ENCODE measurements at regions not wholly inside any gene's neighbourhood (a gene's known extent, or its start where the extent isn't known, plus 50 kb on each side); places are given as distances from the start of the nearest gene placed in this dataset.

DNA sequence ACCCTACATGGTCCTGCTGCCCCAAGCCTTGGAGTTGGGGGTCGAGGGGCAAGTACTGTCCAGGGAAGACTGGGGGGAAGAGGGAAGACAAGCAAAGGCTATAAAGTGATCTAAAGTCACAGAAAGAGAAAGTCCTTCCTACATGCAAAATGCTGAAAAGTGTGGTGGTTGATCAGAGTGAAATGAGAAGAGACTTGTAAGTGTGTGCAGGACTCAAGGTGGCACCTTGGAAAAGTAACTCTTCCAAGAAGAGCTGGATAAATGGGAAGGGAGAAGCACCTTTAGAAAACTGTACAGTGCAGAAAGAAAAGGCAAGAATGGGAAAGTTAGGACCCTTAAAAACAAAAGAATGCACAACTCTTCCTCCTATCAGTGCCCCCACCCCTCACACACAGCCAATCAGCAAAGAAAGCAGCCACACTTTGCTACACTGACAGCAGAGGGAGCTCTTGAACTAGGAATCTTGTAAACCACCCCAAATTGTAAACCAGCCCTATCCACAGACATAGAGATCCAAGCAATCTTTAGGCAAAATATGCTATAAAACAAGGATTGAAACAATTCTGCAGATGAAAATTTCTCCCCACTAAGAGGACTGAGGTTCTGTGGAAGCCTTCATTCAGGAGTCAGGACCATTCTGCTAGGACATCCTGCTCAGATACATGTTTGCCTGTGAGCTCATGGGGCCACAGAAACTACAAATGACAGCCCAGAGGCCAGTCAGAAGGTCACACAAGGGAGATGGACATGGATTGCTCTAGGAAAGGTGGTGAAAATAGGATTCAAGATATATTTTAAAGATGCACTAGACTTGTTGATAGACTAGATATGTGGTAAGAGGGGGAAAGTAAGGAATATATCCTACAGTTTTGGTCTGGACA is 146.4 kb downstream of the FTCDNL1 start:
- Mint-ChIP-seq H3K4me1 (no peaks in the 10 kb centered on the region), H3K27ac (no peak overlapping the region), H3K9me3 (ENCODE audit: insufficient read depth) (peaks cover 3% of the 10 kb centered on the region), H3K27me3 (peaks cover 4% of the 10 kb centered on the region), H3K4me3 (no peak overlapping the region)
- Histone ChIP-seq H3K27me3 (replicated peaks in 1 of 4; ENCODE audit: control extremely low read depth in 1 of 4, control insufficient read depth in 3 of 4, insufficient read depth in 4 of 4, low read length in 3 of 4) (no peaks in the 10 kb centered on the region), H3K4me3 (ENCODE audit: control extremely low read depth in 1 of 5, extremely low read depth in 1 of 5, insufficient read depth in 1 of 5, low read depth in 2 of 5, low read length in 4 of 5) (no peak overlapping the region), H2AFZ (ENCODE audit: insufficient read depth, low read depth, low read length, poor library complexity, severe bottlenecking) (no peak overlapping the region), H3K9me3 (ENCODE audit: control extremely low read depth in 1 of 3, control insufficient read depth in 2 of 3, insufficient read depth in 1 of 3, low read length in 2 of 3) (no peaks in the 10 kb centered on the region), H3K9ac (ENCODE audit: low read length) (no peak overlapping the region), H3K4me1 (ENCODE audit: control insufficient read depth in 2 of 2, insufficient read depth in 2 of 2, low read length in 2 of 2) (no peaks in the 10 kb centered on the region), H3K27ac (ENCODE audit: low read length in 2 of 2) (no peak overlapping the region), H4K20me1 (ENCODE audit: control insufficient read depth, insufficient read depth, low read length, poor library complexity, severe bottlenecking) (no peaks in the 10 kb centered on the region), H3K4me2 (replicated peaks; ENCODE audit: low read depth, low read length, poor library complexity, severe bottlenecking) (no peak overlapping the region), H3K79me2 (ENCODE audit: control insufficient read depth, insufficient read depth, low read length) (no peaks in the 10 kb centered on the region), H3K36me3 (replicated peaks in 1 of 2; ENCODE audit: control extremely low read depth in 1 of 2, control insufficient read depth in 1 of 2, extremely low read depth in 1 of 2, insufficient read depth in 2 of 2, low read length in 1 of 2) (no peaks in the 10 kb centered on the region)
- TF ChIP-seq EZH2 (IDR thresholded peaks at IDR 0.05; ENCODE audit: borderline replicate concordance, insufficient read depth, low read depth, low read length, poor library complexity, severe bottlenecking), result no peak
- TF ChIP-seq, protein P1, sequence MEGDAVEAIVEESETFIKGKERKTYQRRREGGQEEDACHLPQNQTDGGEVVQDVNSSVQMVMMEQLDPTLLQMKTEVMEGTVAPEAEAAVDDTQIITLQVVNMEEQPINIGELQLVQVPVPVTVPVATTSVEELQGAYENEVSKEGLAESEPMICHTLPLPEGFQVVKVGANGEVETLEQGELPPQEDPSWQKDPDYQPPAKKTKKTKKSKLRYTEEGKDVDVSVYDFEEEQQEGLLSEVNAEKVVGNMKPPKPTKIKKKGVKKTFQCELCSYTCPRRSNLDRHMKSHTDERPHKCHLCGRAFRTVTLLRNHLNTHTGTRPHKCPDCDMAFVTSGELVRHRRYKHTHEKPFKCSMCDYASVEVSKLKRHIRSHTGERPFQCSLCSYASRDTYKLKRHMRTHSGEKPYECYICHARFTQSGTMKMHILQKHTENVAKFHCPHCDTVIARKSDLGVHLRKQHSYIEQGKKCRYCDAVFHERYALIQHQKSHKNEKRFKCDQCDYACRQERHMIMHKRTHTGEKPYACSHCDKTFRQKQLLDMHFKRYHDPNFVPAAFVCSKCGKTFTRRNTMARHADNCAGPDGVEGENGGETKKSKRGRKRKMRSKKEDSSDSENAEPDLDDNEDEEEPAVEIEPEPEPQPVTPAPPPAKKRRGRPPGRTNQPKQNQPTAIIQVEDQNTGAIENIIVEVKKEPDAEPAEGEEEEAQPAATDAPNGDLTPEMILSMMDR (IDR thresholded peaks at IDR 0.05), result peak; percentile 49
- intact Hi-C loops (cut with micrococcal nuclease), result loop anchor here (2.0 to 5.0 kb wide), 2 partner anchors 236 to 778 kb away; no protein-coding TSS in a partner anchor
- POLR2A ChIA-PET, result no interaction called here
- WGBS (ENCODE audit: insufficient coverage), result no CpG with 5 or more reads among the region's 1 CpG
- DNase-seq (peak; percentile 37), ATAC-seq (ENCODE audit: low read depth) (no peak)
- CTCF ChIA-PET, result interaction anchor here (0.6 to 1.5 kb wide), 8 partner anchors 8 to 1390 kb away, joined by 3 to 8 read pairs (median 3); no protein-coding TSS in a partner anchor

DNA sequence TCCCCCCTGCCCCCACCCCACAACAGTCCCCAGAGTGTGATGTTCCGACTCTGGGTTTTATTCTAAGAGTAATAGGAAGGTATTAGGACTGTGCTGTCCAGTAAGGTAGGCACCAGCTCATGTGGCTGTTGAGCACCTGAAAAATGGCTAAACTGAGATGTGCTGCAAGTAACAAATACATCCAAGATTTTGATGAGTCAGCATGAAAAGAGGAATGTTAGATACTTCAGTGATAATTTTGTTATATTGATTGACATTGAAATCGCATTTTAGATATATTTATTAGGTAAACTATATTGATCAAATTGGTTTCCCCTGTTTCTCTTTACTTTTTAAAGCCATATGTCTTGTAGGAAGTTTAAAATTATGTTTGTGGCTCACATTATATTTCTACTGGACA is 147.8 kb downstream of the FTCDNL1 start:
- POLR2A ChIA-PET, result no interaction called here
- no peaks in the 10 kb centered on the region for H3K27me3 ChIP-seq (replicated peaks in 1 of 4; ENCODE audit: control extremely low read depth in 1 of 4, control insufficient read depth in 3 of 4, insufficient read depth in 4 of 4, low read length in 3 of 4)
- H3K36me3 ChIP-seq (replicated peaks in 1 of 2; ENCODE audit: control extremely low read depth in 1 of 2, control insufficient read depth in 1 of 2, extremely low read depth in 1 of 2, insufficient read depth in 2 of 2, low read length in 1 of 2), result no peaks in the 10 kb centered on the region
- no peak overlapping the region for H3K27ac Mint-ChIP-seq
- H3K4me3 Mint-ChIP-seq, result no peak overlapping the region
- no peaks in the 10 kb centered on the region for H3K27me3 Mint-ChIP-seq
- H3K4me1 Mint-ChIP-seq, result no peaks in the 10 kb centered on the region
- no peaks in the 10 kb centered on the region for H3K79me2 ChIP-seq (ENCODE audit: control insufficient read depth, insufficient read depth, low read length)
- H3K9me3 Mint-ChIP-seq (ENCODE audit: insufficient read depth), result peaks cover 3% of the 10 kb centered on the region
- H3K9ac ChIP-seq (ENCODE audit: low read length), result no peak overlapping the region
- no peak overlapping the region for H2AFZ ChIP-seq (ENCODE audit: insufficient read depth, low read depth, low read length, poor library complexity, severe bottlenecking)
- no peak overlapping the region for H3K4me2 ChIP-seq (replicated peaks; ENCODE audit: low read depth, low read length, poor library complexity, severe bottlenecking)
- H3K9me3 ChIP-seq (ENCODE audit: control extremely low read depth in 1 of 3, control insufficient read depth in 2 of 3, insufficient read depth in 1 of 3, low read length in 2 of 3), result no peaks in the 10 kb centered on the region
- no peaks in the 10 kb centered on the region for H3K4me1 ChIP-seq (ENCODE audit: control insufficient read depth in 2 of 2, insufficient read depth in 2 of 2, low read length in 2 of 2)
- intact Hi-C loops (cut with micrococcal nuclease), result no loop called here
- ATAC-seq (ENCODE audit: low read depth), result no peak
- TF ChIP-seq, protein P1 (IDR thresholded peaks at IDR 0.05), result no peak
- no peak for TF ChIP-seq EZH2 (IDR thresholded peaks at IDR 0.05; ENCODE audit: borderline replicate concordance, insufficient read depth, low read depth, low read length, poor library complexity, severe bottlenecking)
- H3K27ac ChIP-seq (ENCODE audit: low read length in 2 of 2), result no peak overlapping the region
- no CpG with 5 or more reads among the region's 2 CpGs for WGBS (ENCODE audit: insufficient coverage)
- no peaks in the 10 kb centered on the region for H4K20me1 ChIP-seq (ENCODE audit: control insufficient read depth, insufficient read depth, low read length, poor library complexity, severe bottlenecking)
- CTCF ChIA-PET, result interaction anchor here (0.6 kb wide), 1 partner anchor 772 kb away, joined by 3 read pairs; no protein-coding TSS in a partner anchor
- DNase-seq, result no peak
- no peak overlapping the region for H3K4me3 ChIP-seq (ENCODE audit: control extremely low read depth in 1 of 5, extremely low read depth in 1 of 5, insufficient read depth in 1 of 5, low read depth in 2 of 5, low read length in 4 of 5)

All from B cell (primary cell).